Lower leg skin (tissue), 3 donors: ENCODE measurements at regions not wholly inside any gene's neighbourhood (a gene's known extent, or its start where the extent isn't known, plus 50 kb on each side); places are given as distances from the start of the nearest gene placed in this dataset.

ENCODE experiments used
- CTCF ChIP-seq, 3 donors: fragments of 450-650 bp; IDR thresholded peaks; one replicate each; pipeline ENCODE4 v1.5.1; 2016; ENCODE audit warnings: antibody characterized with exemption in 3 of 3, mild to moderate bottlenecking in 3 of 3, moderate library complexity in 2 of 3
- POLR2A ChIP-seq, 2 donors: fragments of 450-650 bp; IDR thresholded peaks; one replicate each; pipeline ENCODE4 v1.6.1; 2016 to 2017; ENCODE audit warnings: antibody characterized with exemption in 2 of 2, mild to moderate bottlenecking in 1 of 2, moderate library complexity in 1 of 2

GRCh38 chr17:37802061-37802595, 57.3 kb upstream of the HNF1B start:
- TF ChIP-seq CTCF (IDR thresholded peaks at IDR 0.05) = no peak
- TF ChIP-seq POLR2A (IDR thresholded peaks at IDR 0.05) = no peak
